ENCODE measurements at regions not wholly inside any gene's neighbourhood (a gene's known extent, or its start where the extent isn't known, plus 50 kb on each side); places are given as distances from the start of the nearest gene placed in this dataset.

DNA sequence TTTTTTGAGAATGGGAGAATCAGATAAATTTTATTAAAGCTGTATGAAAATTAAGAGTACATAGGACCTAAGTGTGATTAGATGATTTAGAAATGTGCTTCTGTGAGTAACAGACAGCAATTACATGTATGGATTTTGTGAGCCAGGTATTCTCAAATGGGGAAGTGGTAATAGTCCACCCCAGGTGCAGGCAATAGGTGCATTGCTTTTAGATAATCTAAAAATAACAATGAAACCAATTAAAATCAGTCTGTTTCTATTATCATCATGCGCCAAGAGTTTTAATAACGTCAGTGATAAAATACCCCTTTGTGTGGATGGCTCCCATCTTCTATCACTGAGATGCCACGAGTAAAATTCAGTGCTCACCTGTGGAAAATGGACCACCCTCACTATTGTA is 265.3 kb downstream of the RNF144A start:
- Histone ChIP-seq H3K4me3 (no peak overlapping the region), H3K9me3 (no peaks in the 10 kb centered on the region), H3K27me3 (peaks cover 0 to 4% (median 0%) of the 10 kb centered on the region in 4 donors), H3K36me3 (no peaks in the 10 kb centered on the region), H3K4me1 (peaks cover 0 to 9% (median 0%) of the 10 kb centered on the region in 3 donors), H3K27ac (no peak overlapping the region)
- intact Hi-C loops (cut with DNase I): no loop called here
- TF ChIP-seq, protein P1, sequence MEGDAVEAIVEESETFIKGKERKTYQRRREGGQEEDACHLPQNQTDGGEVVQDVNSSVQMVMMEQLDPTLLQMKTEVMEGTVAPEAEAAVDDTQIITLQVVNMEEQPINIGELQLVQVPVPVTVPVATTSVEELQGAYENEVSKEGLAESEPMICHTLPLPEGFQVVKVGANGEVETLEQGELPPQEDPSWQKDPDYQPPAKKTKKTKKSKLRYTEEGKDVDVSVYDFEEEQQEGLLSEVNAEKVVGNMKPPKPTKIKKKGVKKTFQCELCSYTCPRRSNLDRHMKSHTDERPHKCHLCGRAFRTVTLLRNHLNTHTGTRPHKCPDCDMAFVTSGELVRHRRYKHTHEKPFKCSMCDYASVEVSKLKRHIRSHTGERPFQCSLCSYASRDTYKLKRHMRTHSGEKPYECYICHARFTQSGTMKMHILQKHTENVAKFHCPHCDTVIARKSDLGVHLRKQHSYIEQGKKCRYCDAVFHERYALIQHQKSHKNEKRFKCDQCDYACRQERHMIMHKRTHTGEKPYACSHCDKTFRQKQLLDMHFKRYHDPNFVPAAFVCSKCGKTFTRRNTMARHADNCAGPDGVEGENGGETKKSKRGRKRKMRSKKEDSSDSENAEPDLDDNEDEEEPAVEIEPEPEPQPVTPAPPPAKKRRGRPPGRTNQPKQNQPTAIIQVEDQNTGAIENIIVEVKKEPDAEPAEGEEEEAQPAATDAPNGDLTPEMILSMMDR (IDR thresholded peaks at IDR 0.05): no peak
- no peak for TF ChIP-seq POLR2A (IDR thresholded peaks at IDR 0.05)
- WGBS, 2 donors: 79 to 94% methylated on average over 3 of the region's 3 CpGs
- no peak for DNase-seq

DNA sequence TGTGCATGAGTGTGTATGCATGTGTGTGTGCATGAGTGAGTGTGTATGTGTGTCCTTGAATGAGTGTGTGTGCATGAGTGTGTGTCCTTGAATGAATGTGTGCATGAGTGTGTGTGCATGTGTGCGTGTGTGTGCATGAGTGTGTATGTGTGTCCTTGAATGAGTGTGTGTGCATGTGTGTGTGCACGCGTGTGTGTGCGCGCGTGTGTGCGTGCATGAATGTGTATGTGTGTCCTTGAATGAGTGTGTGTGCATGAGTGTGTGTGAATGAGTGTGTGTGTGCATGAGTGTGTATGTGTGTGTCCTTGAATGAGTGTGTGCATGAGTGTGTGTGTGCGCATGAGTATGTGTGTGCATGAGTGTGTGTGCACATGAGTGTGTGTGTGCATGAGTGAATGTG is 271.9 kb downstream of the RNF144A start:
- TF ChIP-seq POLR2A (IDR thresholded peaks at IDR 0.05): no peak
- TF ChIP-seq, protein P1 (IDR thresholded peaks at IDR 0.05): no peak
- H3K27me3 ChIP-seq: no peaks in the 10 kb centered on the region
- WGBS, 2 donors: 0 to 68% methylated on average over 1 to 8 of the region's 8 CpGs
- DNase-seq: no peak
- intact Hi-C loops (cut with DNase I): no loop called here
- no peaks in the 10 kb centered on the region for H3K36me3 ChIP-seq
- no peak overlapping the region for H3K4me3 ChIP-seq
- no peaks in the 10 kb centered on the region for H3K9me3 ChIP-seq
- no peak overlapping the region for H3K27ac ChIP-seq
- H3K4me1 ChIP-seq: no peaks in the 10 kb centered on the region

DNA sequence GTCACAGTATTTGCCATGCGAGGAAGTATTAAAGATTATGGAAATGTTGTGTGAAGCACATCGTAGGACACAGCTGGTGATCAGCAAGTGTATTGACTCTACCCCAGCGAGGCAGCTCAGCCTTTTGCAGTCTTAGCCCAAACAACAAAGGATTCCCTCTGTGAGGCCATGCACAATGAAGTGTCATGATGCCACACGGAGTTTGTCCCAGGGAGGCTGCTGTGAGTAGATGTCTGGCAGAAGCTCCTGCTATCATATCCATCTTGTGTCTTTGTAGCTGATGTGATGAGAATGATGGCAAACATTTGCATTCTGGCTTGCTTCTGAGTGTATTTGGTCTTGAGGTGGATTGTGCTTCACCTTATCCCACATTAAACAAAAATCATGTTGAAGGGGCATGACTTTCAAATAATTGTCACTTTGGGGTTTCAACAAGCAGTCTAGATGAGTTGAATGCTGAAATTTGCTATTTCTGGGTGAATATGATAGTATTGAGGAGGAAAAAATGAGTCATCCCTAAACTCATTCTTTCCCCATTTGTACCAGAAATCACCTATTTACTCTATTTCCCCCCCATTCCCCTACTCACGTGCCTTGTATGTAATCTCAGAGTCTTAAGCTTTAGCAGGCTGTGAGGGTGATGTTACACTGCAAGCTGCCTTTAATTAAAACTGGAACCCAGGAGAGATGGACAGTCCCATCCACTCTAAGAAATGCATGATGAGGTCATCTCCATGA is 273.5 kb downstream of the RNF144A start:
- no peaks in the 10 kb centered on the region for H3K36me3 ChIP-seq
- 52 to 66% methylated on average over 5 of the region's 5 CpGs for WGBS, 2 donors
- no peak for TF ChIP-seq POLR2A (IDR thresholded peaks at IDR 0.05)
- TF ChIP-seq, protein P1 (IDR thresholded peaks at IDR 0.05): no peak
- H3K27me3 ChIP-seq: no peaks in the 10 kb centered on the region
- no peak overlapping the region for H3K4me3 ChIP-seq
- intact Hi-C loops (cut with DNase I): no loop called here
- H3K9me3 ChIP-seq: no peaks in the 10 kb centered on the region
- no peak overlapping the region for H3K27ac ChIP-seq
- H3K4me1 ChIP-seq: no peaks in the 10 kb centered on the region
- DNase-seq: no peak

DNA sequence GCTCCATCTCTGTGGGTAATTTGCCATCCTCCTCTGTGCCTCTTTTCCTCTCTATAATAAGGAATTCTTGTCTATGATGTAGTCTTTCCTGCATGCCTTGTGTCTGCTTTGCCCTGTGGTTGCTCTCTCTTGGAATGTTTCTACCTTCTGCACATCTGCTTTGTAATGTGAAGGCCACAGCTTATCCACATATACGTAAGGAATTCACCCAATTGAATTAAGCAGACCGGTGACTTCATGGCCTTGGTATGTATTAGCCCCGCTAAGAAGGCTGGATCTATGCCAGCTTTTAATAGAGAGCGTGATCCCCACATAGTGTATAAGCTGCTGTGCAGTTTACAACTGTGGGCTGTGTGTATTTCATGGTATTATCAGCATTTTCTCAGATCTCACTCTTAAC is 274.7 kb downstream of the RNF144A start:
- 30 to 34% methylated on average over 4 of the region's 4 CpGs for WGBS, 2 donors
- intact Hi-C loops (cut with DNase I): no loop called here
- Histone ChIP-seq H3K27ac (no peak overlapping the region), H3K4me3 (no peak overlapping the region), H3K27me3 (no peaks in the 10 kb centered on the region), H3K4me1 (no peaks in the 10 kb centered on the region), H3K36me3 (no peaks in the 10 kb centered on the region), H3K9me3 (no peaks in the 10 kb centered on the region)
- no peak for DNase-seq
- TF ChIP-seq, protein P1 (IDR thresholded peaks at IDR 0.05): no peak
- TF ChIP-seq POLR2A (IDR thresholded peaks at IDR 0.05): no peak

DNA sequence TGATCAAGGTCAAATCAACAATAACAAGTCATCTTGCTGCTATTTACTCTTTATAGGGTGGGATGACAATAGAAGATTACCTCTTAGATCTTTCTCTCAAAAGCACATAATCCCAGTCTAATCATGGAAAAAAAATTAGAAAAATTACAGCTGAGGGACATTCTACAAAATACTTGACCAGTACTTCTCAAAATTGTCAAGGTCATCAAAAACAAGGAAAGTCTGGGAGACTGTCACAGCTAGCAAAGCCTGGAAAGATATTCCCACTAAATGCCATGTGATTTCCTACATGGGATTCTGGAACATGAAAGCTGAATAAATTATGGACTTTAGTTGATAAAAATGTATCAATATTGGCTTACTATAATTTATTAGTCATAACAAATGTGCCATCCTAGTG is 276.2 kb downstream of the RNF144A start:
- intact Hi-C loops (cut with DNase I): no loop called here
- no peak overlapping the region for H3K4me3 ChIP-seq
- TF ChIP-seq POLR2A (IDR thresholded peaks at IDR 0.05): no peak
- TF ChIP-seq, protein P1 (IDR thresholded peaks at IDR 0.05): no peak
- H3K27ac ChIP-seq: no peak overlapping the region
- H3K4me1 ChIP-seq: no peaks in the 10 kb centered on the region
- no peak for DNase-seq
- H3K27me3 ChIP-seq: no peaks in the 10 kb centered on the region
- H3K9me3 ChIP-seq: no peaks in the 10 kb centered on the region
- no peaks in the 10 kb centered on the region for H3K36me3 ChIP-seq
